GM12878 (cell line): ENCODE measurements at regions not wholly inside any gene's neighbourhood (a gene's known extent, or its start where the extent isn't known, plus 50 kb on each side); places are given as distances from the start of the nearest gene placed in this dataset.

ENCODE experiments used
- ATAC-seq: fragments of 200-7000 bp; cut with Tn5 transposase; 3 replicates; pipeline ENCODE4 v1.9.1; 2020; ENCODE audit warnings: mild to moderate bottlenecking, moderate library complexity
- BruUV-seq: library from RNA; stranded (reverse); fragments of 400-500 nt; replicated peaks from 2 replicates; lab custom pipeline; 2021; lab: Mats Ljungman, UMichigan
- CTCF ChIA-PET: fragments of 300-600 bp; sonication (Branson Sonifier 250); formaldehyde crosslinking; extraction: SDS; loops from one replicate; lab custom pipeline; 2021; ENCODE audit warnings: inconsistent platforms; lab: Yijun Ruan, JAX
- POLR2A ChIA-PET: fragments of 350-600 bp; formaldehyde crosslinking; extraction: SDS; loops from one replicate; lab custom pipeline; 2021; ENCODE audit warnings: inconsistent platforms; lab: Charles Lee
- RAD21 ChIA-PET: fragments of 300-600 bp; sonication (Branson Sonifier 250); formaldehyde crosslinking; loops from one replicate; lab custom pipeline; 2023; ENCODE audit warnings: antibody characterized with exemption; ENCODE audit not compliant: unreplicated experiment; lab: Charles Lee
- SMC1A ChIA-PET: fragments of 300-600 bp; sonication (Branson Sonifier 250); formaldehyde crosslinking; loops from one replicate; lab custom pipeline; 2023; ENCODE audit not compliant: unreplicated experiment, uncharacterized antibody; lab: Charles Lee
- DNase-seq: peaks from one replicate; pipeline ENCODE4 v3.0.0-alpha.2; 2011; ENCODE audit warnings: low read depth, low spot score
- FAIRE-seq: peaks from 3 replicates; lab custom pipeline; 2011; peaks lifted over from hg19 to GRCh38; lab: Jason Lieb, UNC
- H2AFZ ChIP-seq: 2 replicates; pipeline ENCODE4 v1.6.0; 2011; ENCODE audit warnings: low read depth, low read length, control low read depth; ENCODE audit not compliant: control insufficient read depth
- H3K27ac ChIP-seq: 2 replicates; pipeline ENCODE4 v1.5.1; 2011; ENCODE audit warnings: control low read depth; ENCODE audit not compliant: control insufficient read depth, insufficient read depth
- H3K27me3 ChIP-seq, 2 experiments: replicated peaks in 1 of 2; 2 replicates each; pipeline versions ENCODE4 v1.6.0 to v1.6.1; 2011; ENCODE audit warnings: low read length in 1 of 2; ENCODE audit not compliant: control insufficient read depth in 2 of 2, insufficient read depth in 2 of 2
- H3K36me3 ChIP-seq, 2 experiments: 2 replicates each; pipeline ENCODE4 v1.5.1; 2011; ENCODE audit warnings: low read length in 1 of 2; ENCODE audit not compliant: control insufficient read depth in 2 of 2, insufficient read depth in 2 of 2
- H3K4me1 ChIP-seq: 2 replicates; pipeline ENCODE4 v1.6.1; 2011; ENCODE audit warnings: mild to moderate bottlenecking, low read length, moderate library complexity, mixed read lengths; ENCODE audit not compliant: control insufficient read depth, insufficient read depth
- H3K4me2 ChIP-seq: 2 replicates; pipeline ENCODE4 v1.6.0; 2011; ENCODE audit warnings: control low read depth; ENCODE audit not compliant: control insufficient read depth, insufficient read depth
- H3K4me3 ChIP-seq: fragments of 200-600 bp; sonication (generic); 2 replicates; pipeline ENCODE4 v1.5.1; 2016
- H3K79me2 ChIP-seq: 2 replicates; pipeline ENCODE4 v1.6.0; 2011; ENCODE audit warnings: low read length; ENCODE audit not compliant: control insufficient read depth, insufficient read depth
- H3K9ac ChIP-seq: 2 replicates; pipeline ENCODE4 v1.8.0; 2011; ENCODE audit warnings: low read length, control low read depth, mixed read lengths; ENCODE audit not compliant: control insufficient read depth, insufficient read depth
- H3K9me3 ChIP-seq: replicated peaks from 3 replicates; pipeline ENCODE4 v1.5.1; 2011; ENCODE audit warnings: mild to moderate bottlenecking, low read length; ENCODE audit not compliant: control insufficient read depth, insufficient read depth
- H4K20me1 ChIP-seq: 2 replicates; pipeline ENCODE4 v1.6.0; 2011; ENCODE audit not compliant: control insufficient read depth, insufficient read depth
- ATF3 ChIP-seq: IDR thresholded peaks from 2 replicates; pipeline ENCODE4 v1.6.1; 2011; ENCODE audit warnings: low read depth, mild to moderate bottlenecking, low read length, moderate library complexity, borderline replicate concordance; ENCODE audit errors: extremely low read depth
- IKZF1 ChIP-seq: fragments of 450-650 bp; conservative IDR thresholded peaks from 2 replicates; pipeline ENCODE4 v1.6.1; 2017; ENCODE audit warnings: antibody characterized with exemption, mild to moderate bottlenecking
- JUND ChIP-seq: IDR thresholded peaks from 2 replicates; pipeline ENCODE4 v1.6.1; 2012; ENCODE audit warnings: low read depth, mild to moderate bottlenecking, low read length, improper control_type of control experiment, moderate library complexity
- MTA2 ChIP-seq: fragments of 450-650 bp; IDR thresholded peaks from 2 replicates; pipeline ENCODE4 v1.6.1; 2016; ENCODE audit warnings: low read depth, mild to moderate bottlenecking, moderate library complexity
- NR2F1 ChIP-seq: fragments of 450-650 bp; conservative IDR thresholded peaks from 2 replicates; pipeline ENCODE4 v1.6.1; 2017; ENCODE audit warnings: mild to moderate bottlenecking
- PML ChIP-seq: IDR thresholded peaks from 2 replicates; pipeline ENCODE4 v1.6.1; 2012; ENCODE audit warnings: low read length, inconsistent platforms
- RAD21 ChIP-seq: IDR thresholded peaks from 2 replicates; pipeline ENCODE4 v1.6.1; 2011; ENCODE audit warnings: mild to moderate bottlenecking, low read depth, low read length, moderate library complexity; ENCODE audit not compliant: insufficient read depth
- SIX5 ChIP-seq: IDR thresholded peaks from 2 replicates; pipeline ENCODE4 v1.6.1; 2011; ENCODE audit warnings: mild to moderate bottlenecking, low read depth, low read length, moderate library complexity; ENCODE audit not compliant: severe bottlenecking
- SMAD5 ChIP-seq: IDR thresholded peaks from 2 replicates; pipeline ENCODE4 v1.6.1; 2016; ENCODE audit warnings: antibody characterized with exemption, low read depth
- SREBF2 ChIP-seq: IDR thresholded peaks from 2 replicates; pipeline ENCODE4 v1.6.1; 2012; ENCODE audit warnings: mild to moderate bottlenecking, low read length
- TCF12 ChIP-seq: IDR thresholded peaks from 2 replicates; pipeline ENCODE4 v1.6.1; 2011; ENCODE audit warnings: low read depth, mild to moderate bottlenecking, low read length
- ZNF384 ChIP-seq: IDR thresholded peaks from 2 replicates; pipeline ENCODE4 v1.6.1; 2012; ENCODE audit warnings: low read depth, mild to moderate bottlenecking, low read length, improper control_type of control experiment, borderline replicate concordance
- WGBS: methylation state at CpG from one replicate; pipeline ENCODE4 v1.1.6; 2016; ENCODE audit warnings: low lambda C conversion rate; ENCODE audit not compliant: insufficient replicate concordance, insufficient coverage; ENCODE audit errors: missing lambda C conversion rate; 5-methylcytosine and 5-hydroxymethylcytosine counted together
- in situ Hi-C: fragments of 300-500 bp; cut with MboI; formaldehyde crosslinking; loops from 9 replicates; pipeline ENCODE4 v1.14.3; 2018; ENCODE audit warnings: mixed read lengths
- intact Hi-C: fragments of 100-400 bp; cut with micrococcal nuclease; formaldehyde crosslinking; loops from one replicate; pipeline ENCODE4 v1.14.2; 2022; ENCODE audit not compliant: unreplicated experiment
- TF ChIP-seq, protein P1 (sequence below): IDR thresholded peaks from 2 replicates; pipeline ENCODE4 v1.6.1; 2012; ENCODE audit warnings: mild to moderate bottlenecking, low read depth, low read length

GRCh38 chr13:105278943-105279381, 1256.5 kb downstream of the EFNB2 start:
- no peak for ATAC-seq
- POLR2A ChIA-PET = no interaction called here
- 5% methylated on average over 4 of the region's 4 CpGs for WGBS

GRCh38 chr13:105276571-105276970, 1258.9 kb downstream of the EFNB2 start:
- ChIA-PET SMC1A (no interaction called here), CTCF (interaction anchor here (0.7 kb wide), 1 partner anchor 15 kb away, joined by 3 read pairs; no protein-coding TSS in a partner anchor), POLR2A (no interaction called here), RAD21 (no interaction called here)
- Histone ChIP-seq H3K36me3 (no peaks in the 10 kb centered on the region), H3K4me2 (no peak overlapping the region), H3K27ac (no peak overlapping the region), H3K9ac (no peak overlapping the region), H3K27me3 (no peaks in the 10 kb centered on the region), H3K4me3 (no peak overlapping the region), H2AFZ (no peak overlapping the region), H3K9me3 (no peaks in the 10 kb centered on the region), H3K79me2 (no peaks in the 10 kb centered on the region), H3K4me1 (no peaks in the 10 kb centered on the region), H4K20me1 (no peaks in the 10 kb centered on the region)
- no peak for FAIRE-seq
- DNase-seq = no peak
- intact Hi-C loops = no loop called here
- no TSS peak for BruUV-seq
- in situ Hi-C loops = no loop called here
- no peak for ATAC-seq
- WGBS = 10% methylated on average over 3 of the region's 3 CpGs
- TF ChIP-seq ATF3 (no peak), NR2F1 (no peak), SIX5 (no peak), IKZF1 (no peak), MTA2 (no peak), SMAD5 (no peak), PML (no peak), TCF12 (no peak)
- TF ChIP-seq, protein P1, sequence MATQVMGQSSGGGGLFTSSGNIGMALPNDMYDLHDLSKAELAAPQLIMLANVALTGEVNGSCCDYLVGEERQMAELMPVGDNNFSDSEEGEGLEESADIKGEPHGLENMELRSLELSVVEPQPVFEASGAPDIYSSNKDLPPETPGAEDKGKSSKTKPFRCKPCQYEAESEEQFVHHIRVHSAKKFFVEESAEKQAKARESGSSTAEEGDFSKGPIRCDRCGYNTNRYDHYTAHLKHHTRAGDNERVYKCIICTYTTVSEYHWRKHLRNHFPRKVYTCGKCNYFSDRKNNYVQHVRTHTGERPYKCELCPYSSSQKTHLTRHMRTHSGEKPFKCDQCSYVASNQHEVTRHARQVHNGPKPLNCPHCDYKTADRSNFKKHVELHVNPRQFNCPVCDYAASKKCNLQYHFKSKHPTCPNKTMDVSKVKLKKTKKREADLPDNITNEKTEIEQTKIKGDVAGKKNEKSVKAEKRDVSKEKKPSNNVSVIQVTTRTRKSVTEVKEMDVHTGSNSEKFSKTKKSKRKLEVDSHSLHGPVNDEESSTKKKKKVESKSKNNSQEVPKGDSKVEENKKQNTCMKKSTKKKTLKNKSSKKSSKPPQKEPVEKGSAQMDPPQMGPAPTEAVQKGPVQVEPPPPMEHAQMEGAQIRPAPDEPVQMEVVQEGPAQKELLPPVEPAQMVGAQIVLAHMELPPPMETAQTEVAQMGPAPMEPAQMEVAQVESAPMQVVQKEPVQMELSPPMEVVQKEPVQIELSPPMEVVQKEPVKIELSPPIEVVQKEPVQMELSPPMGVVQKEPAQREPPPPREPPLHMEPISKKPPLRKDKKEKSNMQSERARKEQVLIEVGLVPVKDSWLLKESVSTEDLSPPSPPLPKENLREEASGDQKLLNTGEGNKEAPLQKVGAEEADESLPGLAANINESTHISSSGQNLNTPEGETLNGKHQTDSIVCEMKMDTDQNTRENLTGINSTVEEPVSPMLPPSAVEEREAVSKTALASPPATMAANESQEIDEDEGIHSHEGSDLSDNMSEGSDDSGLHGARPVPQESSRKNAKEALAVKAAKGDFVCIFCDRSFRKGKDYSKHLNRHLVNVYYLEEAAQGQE = no peak

More at GRCh38 chr13:105278943-105279381, 1256.5 kb downstream of the EFNB2 start:
- DNase-seq (no peak), FAIRE-seq (no peak)
- H3K9ac ChIP-seq = no peak overlapping the region
- no peak overlapping the region for H2AFZ ChIP-seq
- RAD21 ChIA-PET = no interaction called here
- SMC1A ChIA-PET = no interaction called here
- H3K4me1 ChIP-seq = no peaks in the 10 kb centered on the region
- intact Hi-C loops = no loop called here
- no peak overlapping the region for H3K4me3 ChIP-seq
- no peak overlapping the region for H3K27ac ChIP-seq
- no peaks in the 10 kb centered on the region for H3K79me2 ChIP-seq
- no peaks in the 10 kb centered on the region for H3K27me3 ChIP-seq
- H3K36me3 ChIP-seq = no peaks in the 10 kb centered on the region
- CTCF ChIA-PET = interaction anchor here (0.5 kb wide), 1 partner anchor 244 kb away, joined by 3 read pairs; no protein-coding TSS in a partner anchor
- H3K9me3 ChIP-seq = no peaks in the 10 kb centered on the region
- H4K20me1 ChIP-seq = no peaks in the 10 kb centered on the region
- no peak for TF ChIP-seq JUND
- TF ChIP-seq SREBF2 = no peak
- TF ChIP-seq ZNF384 = no peak
- no peak for TF ChIP-seq RAD21
- TF ChIP-seq, all 136 proteins: peak for 0
- in situ Hi-C loops = no loop called here
- BruUV-seq = no TSS peak
- no peak overlapping the region for H3K4me2 ChIP-seq
